Neural progenitor cell (in vitro differentiated cells): ENCODE measurements at regions not wholly inside any gene's neighbourhood (a gene's known extent, or its start where the extent isn't known, plus 50 kb on each side); places are given as distances from the start of the nearest gene placed in this dataset.
"Not testable (repeated sequence)": the region's sequence is repeated elsewhere in the genome, so short reads cannot be mapped to it uniquely, and the experiment has no call there.

Experiments used
- DNase-seq: peaks from one replicate; pipeline ENCODE4 v3.0.0-alpha.2; 2016; ENCODE audit warnings: low spot score
- H2AFZ ChIP-seq: fragments of 200-600 bp; sonication (generic); replicated peaks from 2 replicates; pipeline ENCODE4 v1.6.1; 2016; ENCODE audit warnings: antibody characterized with exemption
- H3F3A ChIP-seq: fragments of 200-600 bp; sonication (generic); 2 replicates; pipeline ENCODE4 v1.6.1; 2016; ENCODE audit warnings: antibody characterized with exemption, low read depth
- H3K27ac ChIP-seq: fragments of 200-600 bp; sonication (generic); 2 replicates; pipeline ENCODE4 v1.5.1; 2016; ENCODE audit warnings: mild to moderate bottlenecking
- H3K27me3 ChIP-seq: fragments of 200-600 bp; sonication (generic); 2 replicates; pipeline ENCODE4 v1.6.1; 2016; ENCODE audit warnings: mild to moderate bottlenecking, moderate library complexity
- H3K36me3 ChIP-seq: fragments of 200-600 bp; sonication (generic); 2 replicates; pipeline ENCODE4 v1.5.1; 2016
- H3K4me1 ChIP-seq: fragments of 200-600 bp; sonication (generic); 2 replicates; pipeline ENCODE4 v1.6.1; 2016; ENCODE audit warnings: mixed run types
- H3K4me2 ChIP-seq: fragments of 200-600 bp; sonication (generic); 2 replicates; pipeline ENCODE4 v1.6.1; 2016
- H3K4me3 ChIP-seq: fragments of 200-600 bp; sonication (generic); 2 replicates; pipeline ENCODE4 v1.5.1; 2016
- H3K79me2 ChIP-seq: fragments of 200-600 bp; sonication (generic); 2 replicates; pipeline ENCODE4 v1.6.1; 2016; ENCODE audit warnings: low read depth
- H3K9ac ChIP-seq: fragments of 200-600 bp; sonication (generic); 2 replicates; pipeline ENCODE4 v1.6.1; 2016
- H3K9me3 ChIP-seq: fragments of 200-600 bp; sonication (generic); 2 replicates; pipeline ENCODE4 v1.5.1; 2016; ENCODE audit warnings: low read depth
- H4K20me1 ChIP-seq: fragments of 200-600 bp; sonication (generic); 2 replicates; pipeline ENCODE4 v1.6.1; 2016; ENCODE audit warnings: low read depth
- H3K27ac Mint-ChIP-seq: 3 replicates; pipeline ENCODE4 v1.8.0; 2021; ENCODE audit warnings: mixed read lengths
- H3K27me3 Mint-ChIP-seq: 2 replicates; pipeline ENCODE4 v1.8.0; 2022; ENCODE audit warnings: low read depth, mild to moderate bottlenecking, inconsistent platforms, moderate library complexity, mixed read lengths; ENCODE audit not compliant: insufficient read depth
- H3K36me3 Mint-ChIP-seq: 3 replicates; pipeline ENCODE4 v1.8.0; 2021; ENCODE audit warnings: mixed read lengths
- H3K4me1 Mint-ChIP-seq: 3 replicates; pipeline ENCODE4 v1.8.0; 2021; ENCODE audit warnings: mixed read lengths
- H3K4me3 Mint-ChIP-seq: 3 replicates; pipeline ENCODE4 v1.8.0; 2021; ENCODE audit warnings: mild to moderate bottlenecking, moderate library complexity, mixed read lengths
- H3K9me3 Mint-ChIP-seq: 3 replicates; pipeline ENCODE4 v1.8.0; 2020; ENCODE audit warnings: mixed read lengths

DNA sequence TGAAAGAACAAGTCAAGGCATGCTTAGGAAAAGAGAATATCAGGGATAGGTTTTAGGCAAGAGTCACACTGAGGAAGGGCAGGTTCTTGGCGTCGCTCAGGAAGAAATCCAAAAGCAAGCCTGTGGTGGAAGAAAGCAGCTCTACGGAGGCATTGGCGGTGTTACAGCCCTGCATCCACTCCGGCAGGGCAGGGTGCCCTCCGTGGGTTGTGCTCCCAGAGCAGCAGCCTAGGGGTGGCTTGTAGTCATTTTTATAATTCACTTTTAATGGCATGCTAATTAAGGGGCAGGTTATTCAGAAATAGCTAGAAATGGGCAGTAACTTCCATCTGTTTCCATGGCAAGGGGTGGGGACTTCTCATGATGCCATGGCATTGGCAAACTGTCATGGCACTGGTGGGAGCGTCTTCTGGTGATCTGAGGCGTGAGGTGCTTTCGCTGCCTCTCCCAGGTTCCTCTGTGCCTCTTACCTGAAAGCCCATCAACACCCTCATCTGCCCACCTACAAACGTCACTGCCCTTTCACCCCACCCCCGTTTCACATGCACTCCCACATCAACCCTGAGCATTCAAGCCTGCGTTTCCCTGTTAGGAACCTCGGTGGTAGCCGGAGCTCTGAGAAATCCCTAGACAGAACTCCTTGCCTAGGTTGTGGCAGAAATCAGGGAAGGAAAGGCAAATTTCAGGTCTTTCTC lies 1763.8 kb upstream of the TPTE start:
- H3F3A ChIP-seq, H3K36me3 ChIP-seq, H3K79me2 ChIP-seq, H3K4me3 ChIP-seq, H3K27ac ChIP-seq, H3K9ac ChIP-seq, H3K36me3 Mint-ChIP-seq, H3K4me1 ChIP-seq, H4K20me1 ChIP-seq, H2AFZ ChIP-seq, H3K4me2 ChIP-seq, DNase-seq, H3K4me1 Mint-ChIP-seq, H3K27me3 Mint-ChIP-seq, H3K27me3 ChIP-seq, H3K4me3 Mint-ChIP-seq, H3K27ac Mint-ChIP-seq: not testable (repeated sequence)
- H3K9me3 Mint-ChIP-seq, result peaks cover 40% of the 10 kb centered on the region
- H3K9me3 ChIP-seq, result peaks cover 38% of the 10 kb centered on the region

- not testable (repeated sequence) for H3K27me3 ChIP-seq, H3K4me2 ChIP-seq, H3K4me3 ChIP-seq, H3K4me1 Mint-ChIP-seq, H3K27me3 Mint-ChIP-seq, H3K36me3 ChIP-seq, DNase-seq, H4K20me1 ChIP-seq, H2AFZ ChIP-seq, H3K9ac ChIP-seq, H3K79me2 ChIP-seq, H3K27ac Mint-ChIP-seq, H3K36me3 Mint-ChIP-seq, H3K4me1 ChIP-seq, H3K27ac ChIP-seq, H3F3A ChIP-seq, H3K4me3 Mint-ChIP-seq
- peaks cover 51% of the 10 kb centered on the region for H3K9me3 ChIP-seq
- H3K9me3 Mint-ChIP-seq, result peaks cover 49% of the 10 kb centered on the region
Measured at GRCh38 chr21:8758921-8759367, 1762.4 kb upstream of the TPTE start.

- DNase-seq, H3K4me2 ChIP-seq, H3K27ac ChIP-seq, H3K27ac Mint-ChIP-seq, H3K36me3 ChIP-seq, H3F3A ChIP-seq, H3K4me3 Mint-ChIP-seq, H3K79me2 ChIP-seq, H3K36me3 Mint-ChIP-seq, H3K27me3 ChIP-seq, H3K4me1 Mint-ChIP-seq, H3K4me3 ChIP-seq, H3K4me1 ChIP-seq, H2AFZ ChIP-seq, H3K9ac ChIP-seq, H4K20me1 ChIP-seq, H3K27me3 Mint-ChIP-seq: not testable (repeated sequence)
- H3K9me3 Mint-ChIP-seq, result peaks cover 56% of the 10 kb centered on the region
- H3K9me3 ChIP-seq, result peaks cover 57% of the 10 kb centered on the region
Measured at GRCh38 chr21:8762241-8762640, 1759.1 kb upstream of the TPTE start.

- not testable (repeated sequence) for H3K36me3 ChIP-seq, H3K36me3 Mint-ChIP-seq, H3K4me3 Mint-ChIP-seq, H3K27me3 ChIP-seq, DNase-seq, H3K27me3 Mint-ChIP-seq, H3K4me2 ChIP-seq, H3K4me1 Mint-ChIP-seq, H3K27ac ChIP-seq, H4K20me1 ChIP-seq, H3K4me3 ChIP-seq, H3K79me2 ChIP-seq, H2AFZ ChIP-seq, H3K27ac Mint-ChIP-seq, H3F3A ChIP-seq, H3K4me1 ChIP-seq, H3K9ac ChIP-seq
- H3K9me3 Mint-ChIP-seq, result peaks cover 42% of the 10 kb centered on the region
- peaks cover 42% of the 10 kb centered on the region for H3K9me3 ChIP-seq
Measured at GRCh38 chr21:8764416-8764815, 1757.0 kb upstream of the TPTE start.

- H4K20me1 ChIP-seq, H3F3A ChIP-seq, H3K9ac ChIP-seq, H3K4me3 Mint-ChIP-seq, H3K4me3 ChIP-seq, H2AFZ ChIP-seq, H3K79me2 ChIP-seq, DNase-seq, H3K27ac ChIP-seq, H3K36me3 ChIP-seq, H3K4me1 Mint-ChIP-seq, H3K27me3 ChIP-seq, H3K4me2 ChIP-seq, H3K27ac Mint-ChIP-seq, H3K4me1 ChIP-seq, H3K27me3 Mint-ChIP-seq, H3K36me3 Mint-ChIP-seq: not testable (repeated sequence)
- H3K9me3 Mint-ChIP-seq, result peaks cover 43% of the 10 kb centered on the region
- H3K9me3 ChIP-seq, result peaks cover 38% of the 10 kb centered on the region
Measured at GRCh38 chr21:8766142-8766541, 1755.2 kb upstream of the TPTE start.

GRCh38 chr21:8772910-8773514 lies 1748.4 kb upstream of the TPTE start:
- not testable (repeated sequence) for H2AFZ ChIP-seq, H4K20me1 ChIP-seq

DNA sequence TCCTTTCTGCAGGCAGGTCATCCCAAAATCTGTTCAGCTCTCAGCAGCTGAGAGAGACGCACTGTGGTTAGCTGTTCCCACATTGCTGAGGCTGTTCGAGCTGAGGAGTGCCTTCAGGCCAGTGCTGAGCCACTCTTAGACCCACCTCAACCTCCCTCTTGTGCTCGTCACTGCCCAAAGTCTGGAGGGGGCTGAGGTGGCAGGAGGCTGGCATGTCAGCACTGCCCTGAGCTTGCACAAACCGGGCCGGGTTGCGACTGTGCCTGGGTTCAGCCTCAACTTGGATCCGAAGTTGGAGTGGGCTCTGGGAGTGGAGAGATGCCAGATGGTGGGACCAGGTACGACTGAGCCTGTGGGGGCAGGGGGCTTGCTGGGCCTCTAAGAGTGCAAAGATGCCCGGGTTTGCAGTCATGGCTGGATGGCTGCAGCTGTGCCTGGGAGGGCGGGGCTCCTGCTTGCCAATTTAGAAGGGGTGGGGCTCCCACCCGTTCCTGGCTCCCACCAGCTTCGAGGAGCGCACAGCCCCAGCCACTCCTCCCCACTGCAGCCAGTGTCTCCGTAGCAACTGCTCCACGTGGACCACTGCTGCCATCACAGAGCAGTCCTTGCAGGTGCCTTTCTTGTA lies 1745.7 kb upstream of the TPTE start:
- H2AFZ ChIP-seq, H3K27ac ChIP-seq, H3K4me1 Mint-ChIP-seq, H3K79me2 ChIP-seq, H3K4me1 ChIP-seq, H3K36me3 ChIP-seq, H3K27me3 ChIP-seq, H3F3A ChIP-seq, H4K20me1 ChIP-seq, DNase-seq, H3K4me3 Mint-ChIP-seq, H3K4me2 ChIP-seq, H3K36me3 Mint-ChIP-seq, H3K27me3 Mint-ChIP-seq, H3K4me3 ChIP-seq, H3K9ac ChIP-seq, H3K27ac Mint-ChIP-seq: not testable (repeated sequence)
- H3K9me3 ChIP-seq, result peaks cover 16% of the 10 kb centered on the region
- H3K9me3 Mint-ChIP-seq, result peaks cover 35% of the 10 kb centered on the region

More at GRCh38 chr21:8772910-8773514, 1748.4 kb upstream of the TPTE start:
- H3K4me2 ChIP-seq, H3K36me3 Mint-ChIP-seq, H3K4me1 Mint-ChIP-seq, H3K4me1 ChIP-seq, H3K4me3 Mint-ChIP-seq, H3K27me3 ChIP-seq, H3K27ac Mint-ChIP-seq, H3K27me3 Mint-ChIP-seq, H3K79me2 ChIP-seq, DNase-seq, H3K27ac ChIP-seq, H3K4me3 ChIP-seq, H3K36me3 ChIP-seq, H3K9ac ChIP-seq, H3F3A ChIP-seq: not testable (repeated sequence)
- H3K9me3 ChIP-seq, result peaks cover 16% of the 10 kb centered on the region
- peaks cover 32% of the 10 kb centered on the region for H3K9me3 Mint-ChIP-seq

- not testable (repeated sequence) for H3K4me2 ChIP-seq, H3K36me3 Mint-ChIP-seq, H3K4me3 Mint-ChIP-seq, H3F3A ChIP-seq, H3K9ac ChIP-seq, H3K27ac Mint-ChIP-seq, H3K27ac ChIP-seq, H4K20me1 ChIP-seq, H3K4me3 ChIP-seq, H3K4me1 ChIP-seq, H2AFZ ChIP-seq, H3K79me2 ChIP-seq, H3K4me1 Mint-ChIP-seq, DNase-seq, H3K27me3 Mint-ChIP-seq, H3K27me3 ChIP-seq, H3K36me3 ChIP-seq
- H3K9me3 ChIP-seq, result peaks cover 11% of the 10 kb centered on the region
- peaks cover 32% of the 10 kb centered on the region for H3K9me3 Mint-ChIP-seq
Measured at GRCh38 chr21:8777260-8777659, 1744.1 kb upstream of the TPTE start.
